CD14-positive monocyte (primary cell): ENCODE measurements at regions not wholly inside any gene's neighbourhood (a gene's known extent, or its start where the extent isn't known, plus 50 kb on each side); places are given as distances from the start of the nearest gene placed in this dataset.

Experiments used
- DNase-seq, 3 donors: peaks; one replicate each; pipeline ENCODE4 v3.0.0-alpha.2; 2011 to 2022
- H2AFZ ChIP-seq: 2 replicates; pipeline ENCODE4 v1.6.0; 2012; ENCODE audit warnings: mild to moderate bottlenecking, low read depth, low read length, inconsistent platforms; ENCODE audit not compliant: insufficient read depth, poor library complexity, severe bottlenecking
- H3K27ac ChIP-seq, 2 donors: 1 replicate in 1 of 2; 2 replicates in 1 of 2; pipeline ENCODE4 v1.5.1; 2012 to 2013; ENCODE audit warnings: low read length in 2 of 2, control low read depth in 1 of 2, inconsistent platforms in 1 of 2, low read depth in 1 of 2, mild to moderate bottlenecking in 1 of 2
- H3K27me3 ChIP-seq, 2 donors: one replicate each; pipeline versions ENCODE4 v1.6.0 to v1.6.1; 2011 to 2013; ENCODE audit warnings: low read length in 2 of 2; ENCODE audit not compliant: control insufficient read depth in 2 of 2, insufficient read depth in 2 of 2
- H3K36me3 ChIP-seq, 2 donors: replicated peaks in 1 of 2; 1 replicate in 1 of 2; 2 replicates in 1 of 2; pipeline versions ENCODE4 v1.5.1 to v1.6.1; 2012 to 2013; ENCODE audit warnings: low read length in 2 of 2, control low read depth in 1 of 2, inconsistent platforms in 1 of 2, mild to moderate bottlenecking in 1 of 2; ENCODE audit not compliant: insufficient read depth in 2 of 2, control insufficient read depth in 1 of 2
- H3K4me1 ChIP-seq, 2 donors: 1 replicate in 1 of 2; 2 replicates in 1 of 2; pipeline versions ENCODE4 v1.5.1 to v1.6.1; 2012 to 2013; ENCODE audit warnings: low read length in 2 of 2, control low read depth in 1 of 2, inconsistent platforms in 1 of 2, mild to moderate bottlenecking in 1 of 2, moderate library complexity in 1 of 2; ENCODE audit not compliant: insufficient read depth in 2 of 2, control insufficient read depth in 1 of 2
- H3K4me2 ChIP-seq: replicated peaks from 2 replicates; pipeline ENCODE3; 2012; ENCODE audit warnings: low read length, moderate library complexity, mild to moderate bottlenecking; ENCODE audit not compliant: poor library complexity, severe bottlenecking; ENCODE audit errors: extremely low read depth
- H3K4me3 ChIP-seq, 3 experiments: fragments of 200-600 bp in 1 of 3; sonication (generic) in 1 of 3; replicated peaks in 1 of 3; 1 replicate in 2 of 3; 2 replicates in 1 of 3; pipeline ENCODE4 v1.5.1; 2011 to 2013; ENCODE audit warnings: low read length in 3 of 3, mild to moderate bottlenecking in 3 of 3, control low read depth in 2 of 3, low read depth in 2 of 3, inconsistent platforms in 1 of 3, moderate library complexity in 1 of 3
- H3K79me2 ChIP-seq: 2 replicates; pipeline ENCODE4 v1.6.0; 2012; ENCODE audit warnings: mild to moderate bottlenecking, control low read depth, inconsistent platforms, low read length, moderate library complexity; ENCODE audit not compliant: insufficient read depth
- H3K9ac ChIP-seq: 2 replicates; pipeline ENCODE4 v1.6.0; 2017; ENCODE audit warnings: low read length, mild to moderate bottlenecking; ENCODE audit not compliant: insufficient read depth, poor library complexity, severe bottlenecking
- H3K9me3 ChIP-seq, 2 donors: replicated peaks in 1 of 2; 1 replicate in 1 of 2; 2 replicates in 1 of 2; pipeline versions ENCODE4 v1.5.1 to v1.6.1; 2012 to 2013; ENCODE audit warnings: low read length in 2 of 2, control low read depth in 1 of 2; ENCODE audit not compliant: control insufficient read depth in 1 of 2, insufficient read depth in 1 of 2
- H4K20me1 ChIP-seq: 2 replicates; pipeline ENCODE4 v1.6.0; 2012; ENCODE audit warnings: mild to moderate bottlenecking, low read length, control low read depth, moderate library complexity; ENCODE audit not compliant: insufficient read depth
- H3K27ac Mint-ChIP-seq, 7 donors: one replicate each; pipeline ENCODE4 v1.8.0; 2020; ENCODE audit warnings: mild to moderate bottlenecking in 7 of 7, mixed read lengths in 7 of 7, moderate library complexity in 6 of 7, inconsistent platforms in 2 of 7
- H3K27me3 Mint-ChIP-seq, 3 donors: one replicate each; pipeline ENCODE4 v1.8.0; 2021 to 2022; ENCODE audit warnings: low read depth in 3 of 3, mild to moderate bottlenecking in 3 of 3, mixed read lengths in 3 of 3, moderate library complexity in 3 of 3, inconsistent platforms in 1 of 3
- H3K36me3 Mint-ChIP-seq, 2 donors: one replicate each; pipeline ENCODE4 v1.8.0; 2020; ENCODE audit warnings: mixed read lengths in 2 of 2, inconsistent platforms in 1 of 2, mild to moderate bottlenecking in 1 of 2
- H3K4me1 Mint-ChIP-seq: one replicate; pipeline ENCODE4 v1.8.0; 2020; ENCODE audit warnings: mild to moderate bottlenecking, mixed read lengths
- H3K4me3 Mint-ChIP-seq, 2 donors: one replicate each; pipeline ENCODE4 v1.8.0; 2020; ENCODE audit warnings: mild to moderate bottlenecking in 2 of 2, mixed read lengths in 2 of 2, moderate library complexity in 1 of 2
- H3K9me3 Mint-ChIP-seq, 7 donors: one replicate each; pipeline ENCODE4 v1.8.0; 2020 to 2022; ENCODE audit warnings: mixed read lengths in 7 of 7, mild to moderate bottlenecking in 6 of 7, moderate library complexity in 6 of 7, inconsistent platforms in 2 of 7
- CTCF ChIP-seq: fragments of 200-600 bp; IDR thresholded peaks from one replicate; pipeline ENCODE4 v1.8.0; 2022; ENCODE audit warnings: antibody characterized with exemption, mild to moderate bottlenecking
- WGBS: methylation state at CpG from one replicate; pipeline ENCODE4 v1.1.5; 2013; ENCODE audit warnings: missing lambda C conversion rate; ENCODE audit not compliant: insufficient coverage; 5-methylcytosine and 5-hydroxymethylcytosine counted together
- intact Hi-C, 2 donors: fragments of 100-400 bp; cut with micrococcal nuclease; formaldehyde crosslinking; loops; one replicate each; pipeline versions ENCODE4 v1.15.0 to v1.15.1; 2023

- H3K27ac ChIP-seq, result no peak overlapping the region
- no peak overlapping the region for H3K4me3 Mint-ChIP-seq
- no peak overlapping the region for H3K27ac Mint-ChIP-seq
Measured at GRCh38 chr9:80417211-80417773, 845.5 kb downstream of the TLE4 start.

GRCh38 chr9:80410106-80410505 lies 838.3 kb downstream of the TLE4 start:
- intact Hi-C loops, result no loop called here

More at GRCh38 chr9:80417211-80417773, 845.5 kb downstream of the TLE4 start:
- DNase-seq, result no peak
- Histone ChIP-seq H3K79me2 (no peaks in the 10 kb centered on the region), H3K4me3 (no peak overlapping the region), H3K4me1 (no peaks in the 10 kb centered on the region), H3K4me2 (no peak overlapping the region), H3K9ac (no peak overlapping the region), H2AFZ (no peak overlapping the region), H4K20me1 (no peaks in the 10 kb centered on the region), H3K36me3 (no peaks in the 10 kb centered on the region), H3K9me3 (peaks cover 33 to 36% of the 10 kb centered on the region in 2 donors), H3K27me3 (no peaks in the 10 kb centered on the region)
- TF ChIP-seq CTCF, result no peak
- intact Hi-C loops, result no loop called here
- H3K27me3 Mint-ChIP-seq, result no peaks in the 10 kb centered on the region
- no peaks in the 10 kb centered on the region for H3K36me3 Mint-ChIP-seq
- H3K4me1 Mint-ChIP-seq, result no peaks in the 10 kb centered on the region
- peaks cover 17 to 32% (median 23%) of the 10 kb centered on the region in 7 donors for H3K9me3 Mint-ChIP-seq

More at GRCh38 chr9:80410106-80410505, 838.3 kb downstream of the TLE4 start:
- no peak for TF ChIP-seq CTCF
- Mint-ChIP-seq H3K27me3 (no peaks in the 10 kb centered on the region), H3K9me3 (peaks cover 2 to 10% (median 4%) of the 10 kb centered on the region in 7 donors), H3K36me3 (no peaks in the 10 kb centered on the region), H3K27ac (no peak overlapping the region), H3K4me1 (no peaks in the 10 kb centered on the region), H3K4me3 (no peak overlapping the region)
- no peak overlapping the region for H3K4me3 ChIP-seq
- DNase-seq, result no peak
- no peak overlapping the region for H3K9ac ChIP-seq
- peaks cover 0 to under 1% of the 10 kb centered on the region in 2 donors for H3K9me3 ChIP-seq
- no peak overlapping the region for H3K4me2 ChIP-seq
- H2AFZ ChIP-seq, result no peak overlapping the region
- H3K36me3 ChIP-seq, result no peaks in the 10 kb centered on the region
- no peaks in the 10 kb centered on the region for H3K79me2 ChIP-seq
- H3K27ac ChIP-seq, result no peak overlapping the region
- no peaks in the 10 kb centered on the region for H4K20me1 ChIP-seq
- H3K27me3 ChIP-seq, result no peaks in the 10 kb centered on the region
- 51% methylated on average over 5 of the region's 5 CpGs for WGBS
- no peaks in the 10 kb centered on the region for H3K4me1 ChIP-seq
